ENCODE measurements at regions not wholly inside any gene's neighbourhood (a gene's known extent, or its start where the extent isn't known, plus 50 kb on each side); places are given as distances from the start of the nearest gene placed in this dataset.
"Not testable (repeated sequence)": the region's sequence is repeated elsewhere in the genome, so short reads cannot be mapped to it uniquely, and the experiment has no call there.

- DNase-seq (ENCODE audit: low read depth): no peak
These were observed 115.3 kb downstream of the NPIPB5 start for GRCh38 chr16:22625967-22626366.

GRCh38 chr16:22627043-22627442 lies 116.4 kb downstream of the NPIPB5 start:
- no peak for DNase-seq (ENCODE audit: low read depth)

GRCh38 chr16:22628994-22629393 lies 118.3 kb downstream of the NPIPB5 start:
- DNase-seq (ENCODE audit: low read depth): no peak

GRCh38 chr16:22630242-22630641 lies 119.6 kb downstream of the NPIPB5 start:
- DNase-seq (ENCODE audit: low read depth): no peak

- no peak for DNase-seq (ENCODE audit: low read depth)
These were observed 120.6 kb downstream of the NPIPB5 start for GRCh38 chr16:22631264-22631663.

GRCh38 chr16:22632606-22633005 lies 121.9 kb downstream of the NPIPB5 start:
- DNase-seq (ENCODE audit: low read depth): no peak

GRCh38 chr16:22633280-22633679 lies 122.6 kb downstream of the NPIPB5 start:
- DNase-seq (ENCODE audit: low read depth): no peak

GRCh38 chr16:22633799-22634198 lies 123.1 kb downstream of the NPIPB5 start:
- DNase-seq (ENCODE audit: low read depth): no peak

GRCh38 chr16:22634954-22635353 lies 124.3 kb downstream of the NPIPB5 start:
- no peak for DNase-seq (ENCODE audit: low read depth)

GRCh38 chr16:22635357-22635761 lies 124.7 kb downstream of the NPIPB5 start:
- no peak for DNase-seq (ENCODE audit: low read depth)

- DNase-seq (ENCODE audit: low read depth): no peak
These were observed 125.1 kb downstream of the NPIPB5 start for GRCh38 chr16:22635801-22636200.

- DNase-seq (ENCODE audit: low read depth): peak; percentile 34
These were observed 127.9 kb downstream of the NPIPB5 start for GRCh38 chr16:22638393-22639206.

- peak; percentile 12 for DNase-seq (ENCODE audit: low read depth)
These were observed 130.5 kb downstream of the NPIPB5 start for GRCh38 chr16:22641131-22641628.

GRCh38 chr16:22642416-22643088 lies 131.9 kb downstream of the NPIPB5 start:
- no peak for DNase-seq (ENCODE audit: low read depth)

- DNase-seq (ENCODE audit: low read depth): not testable (repeated sequence)
These were observed 132.5 kb downstream of the NPIPB5 start for GRCh38 chr16:22643203-22643602.

GRCh38 chr16:22643886-22644285 lies 133.2 kb downstream of the NPIPB5 start:
- DNase-seq (ENCODE audit: low read depth): no peak

- no peak for DNase-seq (ENCODE audit: low read depth)
These were observed 135.2 kb downstream of the NPIPB5 start for GRCh38 chr16:22645868-22646267.

GRCh38 chr16:22646948-22647556 lies 136.4 kb downstream of the NPIPB5 start:
- no peak for DNase-seq (ENCODE audit: low read depth)

GRCh38 chr16:22648141-22648540 lies 137.4 kb downstream of the NPIPB5 start:
- DNase-seq (ENCODE audit: low read depth): no peak

- DNase-seq (ENCODE audit: low read depth): no peak
These were observed 138.2 kb downstream of the NPIPB5 start for GRCh38 chr16:22648941-22649340.

- not testable (repeated sequence) for DNase-seq (ENCODE audit: low read depth)
These were observed 140.6 kb downstream of the NPIPB5 start for GRCh38 chr16:22651111-22651817.

GRCh38 chr16:22652463-22652845 lies 141.8 kb downstream of the NPIPB5 start:
- DNase-seq (ENCODE audit: low read depth): no peak

All from HS-27A (cell line).